Astrocyte of the spinal cord (primary cell): ENCODE measurements at regions not wholly inside any gene's neighbourhood (a gene's known extent, or its start where the extent isn't known, plus 50 kb on each side); places are given as distances from the start of the nearest gene placed in this dataset.
A peak's percentile ranks its signal among the peaks of the same experiment; 100 is the strongest.

Source experiments
- DNase-seq: peaks from one replicate; pipeline ENCODE4 v3.0.0; 2011; ENCODE audit warnings: low read depth, low spot score
- H3K4me3 ChIP-seq: 2 replicates; pipeline ENCODE4 v1.5.1; 2011; ENCODE audit warnings: low read depth, mild to moderate bottlenecking, low read length, moderate library complexity
- in situ Hi-C: cut with HindIII; loops from 2 replicates; pipeline ENCODE4 v1.10.0; 2017; ENCODE audit warnings: low sequenced_read_pairs
- TF ChIP-seq, protein P1 (sequence below): IDR thresholded peaks from 2 replicates; pipeline ENCODE4 v1.5.1; 2012; ENCODE audit warnings: low read depth, mild to moderate bottlenecking, low read length, inconsistent platforms

DNA sequence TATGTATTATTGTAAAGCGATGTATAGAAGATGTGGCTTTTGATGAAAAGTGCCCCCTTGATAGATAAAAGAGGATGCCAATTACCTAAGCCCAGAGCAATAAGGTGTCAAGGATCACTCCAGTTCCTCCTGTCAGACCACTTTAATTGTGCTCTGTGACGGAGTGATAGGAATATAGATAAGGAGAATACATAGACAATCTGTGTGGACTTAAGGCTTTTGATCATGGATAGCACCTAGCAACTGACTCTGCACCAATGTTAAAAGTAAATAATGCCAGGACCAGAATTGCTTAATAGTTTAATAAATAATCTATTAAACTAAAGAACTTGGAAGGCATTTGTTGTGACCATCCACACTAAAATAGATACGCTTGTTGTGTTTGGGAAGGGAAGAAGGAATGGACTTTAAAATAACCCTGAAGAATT is 390.7 kb upstream of the ARGLU1 start:
- no peak for DNase-seq
- TF ChIP-seq, protein P1, sequence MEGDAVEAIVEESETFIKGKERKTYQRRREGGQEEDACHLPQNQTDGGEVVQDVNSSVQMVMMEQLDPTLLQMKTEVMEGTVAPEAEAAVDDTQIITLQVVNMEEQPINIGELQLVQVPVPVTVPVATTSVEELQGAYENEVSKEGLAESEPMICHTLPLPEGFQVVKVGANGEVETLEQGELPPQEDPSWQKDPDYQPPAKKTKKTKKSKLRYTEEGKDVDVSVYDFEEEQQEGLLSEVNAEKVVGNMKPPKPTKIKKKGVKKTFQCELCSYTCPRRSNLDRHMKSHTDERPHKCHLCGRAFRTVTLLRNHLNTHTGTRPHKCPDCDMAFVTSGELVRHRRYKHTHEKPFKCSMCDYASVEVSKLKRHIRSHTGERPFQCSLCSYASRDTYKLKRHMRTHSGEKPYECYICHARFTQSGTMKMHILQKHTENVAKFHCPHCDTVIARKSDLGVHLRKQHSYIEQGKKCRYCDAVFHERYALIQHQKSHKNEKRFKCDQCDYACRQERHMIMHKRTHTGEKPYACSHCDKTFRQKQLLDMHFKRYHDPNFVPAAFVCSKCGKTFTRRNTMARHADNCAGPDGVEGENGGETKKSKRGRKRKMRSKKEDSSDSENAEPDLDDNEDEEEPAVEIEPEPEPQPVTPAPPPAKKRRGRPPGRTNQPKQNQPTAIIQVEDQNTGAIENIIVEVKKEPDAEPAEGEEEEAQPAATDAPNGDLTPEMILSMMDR, result no peak
- in situ Hi-C loops, result no loop called here
- H3K4me3 ChIP-seq, result no peak overlapping the region

DNA sequence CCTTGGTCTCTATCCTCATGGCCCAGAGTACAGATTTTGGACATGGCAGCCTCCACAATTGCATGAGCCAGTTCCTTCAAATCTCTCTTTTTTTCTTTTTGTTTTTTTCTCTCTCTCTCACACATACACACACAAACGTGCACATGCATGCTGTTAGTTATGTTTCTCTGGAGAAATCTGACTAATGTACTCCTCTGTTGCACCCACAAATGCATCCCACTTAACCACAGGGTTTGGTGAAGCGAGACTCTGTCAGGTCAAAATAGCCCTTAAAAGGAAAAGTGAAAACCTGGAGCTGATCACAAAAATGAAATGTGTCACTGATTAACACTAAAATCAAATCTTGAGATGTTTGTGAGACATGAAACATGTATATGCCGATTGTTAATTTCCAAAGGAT is 374.6 kb upstream of the ARGLU1 start:
- TF ChIP-seq, protein P1, result no peak
- in situ Hi-C loops, result no loop called here
- H3K4me3 ChIP-seq, result no peak overlapping the region
- no peak for DNase-seq

DNA sequence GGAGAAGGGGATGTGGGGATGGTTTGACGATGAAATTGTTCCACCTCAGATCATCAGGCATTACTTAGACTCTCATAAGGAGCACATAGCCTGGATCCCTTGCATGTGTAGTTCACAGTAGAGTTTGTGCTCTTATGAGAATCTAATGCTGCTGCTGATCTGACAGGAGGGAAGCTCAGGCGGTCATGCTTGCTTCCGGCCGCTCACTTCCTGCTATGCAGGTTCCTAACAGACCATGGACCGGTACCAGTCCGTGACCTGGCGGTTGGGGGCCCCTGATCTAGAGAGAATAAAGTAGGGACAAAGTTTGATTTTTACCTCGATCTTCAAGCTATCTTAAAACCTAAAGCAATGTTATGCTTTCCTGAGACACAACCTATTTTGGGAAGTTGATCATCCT is 373.8 kb upstream of the ARGLU1 start:
- no peak for DNase-seq
- no peak overlapping the region for H3K4me3 ChIP-seq
- in situ Hi-C loops, result no loop called here
- TF ChIP-seq, protein P1, result no peak

DNA sequence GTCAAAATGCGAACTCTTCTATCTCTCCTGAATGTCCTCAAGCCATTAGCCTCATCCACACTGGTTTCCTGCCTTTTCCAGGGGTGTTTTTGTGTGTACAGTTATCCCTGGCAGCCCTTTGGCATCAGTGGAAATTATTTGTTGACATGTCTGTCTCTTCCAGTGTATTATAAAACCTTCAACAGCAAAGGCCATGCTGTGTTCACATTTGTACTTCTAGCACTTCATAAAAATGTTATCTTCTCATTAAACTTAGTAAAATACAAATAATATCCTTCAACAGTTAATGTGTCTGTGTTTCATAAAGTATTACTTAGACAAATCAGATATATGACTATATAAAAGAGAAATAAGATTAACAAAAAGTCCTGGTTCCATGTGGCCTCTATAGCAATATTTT is 359.5 kb upstream of the ARGLU1 start:
- no peak for DNase-seq
- in situ Hi-C loops, result no loop called here
- no peak overlapping the region for H3K4me3 ChIP-seq
- TF ChIP-seq, protein P1, result no peak

DNA sequence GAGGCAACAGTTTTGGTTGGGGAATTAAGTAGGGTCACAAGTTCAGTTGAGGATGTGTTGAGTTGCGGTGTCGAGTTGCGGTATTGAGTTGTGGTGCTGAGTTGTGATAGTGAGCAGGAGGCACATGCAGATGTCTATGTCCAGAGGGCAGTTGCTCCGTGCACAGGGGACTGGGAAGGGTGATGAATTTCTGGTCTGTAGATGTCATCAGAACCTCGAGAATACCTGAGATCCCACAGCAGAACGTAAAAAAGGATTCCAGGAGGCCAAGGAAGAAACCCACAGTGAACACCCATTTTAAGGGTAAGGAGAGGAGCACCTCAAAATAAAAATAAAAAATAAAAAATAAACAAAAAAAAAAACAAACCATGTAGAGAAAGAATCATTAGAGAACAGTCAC is 354.4 kb upstream of the ARGLU1 start:
- DNase-seq, result no peak
- H3K4me3 ChIP-seq, result no peak overlapping the region
- TF ChIP-seq, protein P1, result no peak
- in situ Hi-C loops, result no loop called here

DNA sequence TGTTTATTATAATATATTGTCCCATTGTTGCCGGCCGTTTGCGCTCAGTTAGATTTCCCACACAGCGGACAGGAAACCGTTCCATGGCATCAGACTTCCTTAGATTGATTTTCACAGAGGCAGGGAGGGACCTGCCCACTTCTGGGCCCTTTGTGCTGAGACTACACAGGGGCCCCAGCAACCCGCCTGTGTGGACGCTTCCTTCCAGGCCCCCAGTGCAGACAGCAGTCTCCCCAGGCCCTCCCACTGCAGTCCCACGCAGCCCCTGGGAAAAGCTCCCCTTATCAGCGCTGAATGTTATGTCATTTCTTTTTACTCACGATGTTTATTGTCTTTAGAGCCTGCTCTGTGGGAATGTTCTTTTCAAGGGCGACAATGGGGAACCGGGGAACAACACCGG is 351.7 kb upstream of the ARGLU1 start:
- TF ChIP-seq, protein P1, result no peak
- in situ Hi-C loops, result no loop called here
- DNase-seq, result peak; percentile 58
- H3K4me3 ChIP-seq, result no peak overlapping the region

DNA sequence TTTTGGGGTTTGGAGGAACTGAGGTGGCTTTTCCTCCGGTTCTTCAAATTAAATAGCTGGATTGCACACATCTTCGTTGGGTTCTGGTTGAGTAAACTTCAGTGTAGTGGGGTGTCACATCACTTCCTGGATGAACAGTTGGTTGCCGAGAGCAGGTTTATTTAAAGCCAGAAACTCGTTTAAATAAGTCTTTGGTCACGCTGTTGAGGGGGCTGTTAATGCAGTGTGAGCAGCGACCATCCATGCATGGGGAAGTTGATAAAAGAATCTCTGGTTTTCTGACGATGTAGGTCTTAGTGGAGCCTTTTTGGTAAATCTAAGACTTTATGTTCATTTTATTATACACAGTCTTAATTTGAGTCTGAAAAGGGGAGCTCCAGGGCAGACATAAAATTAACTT is 351.2 kb upstream of the ARGLU1 start:
- DNase-seq, result peak; percentile 22
- TF ChIP-seq, protein P1, result no peak
- H3K4me3 ChIP-seq, result no peak overlapping the region
- in situ Hi-C loops, result no loop called here
